GM12864 (cell line): ENCODE measurements at regions not wholly inside any gene's neighbourhood (a gene's known extent, or its start where the extent isn't known, plus 50 kb on each side); places are given as distances from the start of the nearest gene placed in this dataset.
A peak's percentile ranks its signal among the peaks of the same experiment; 100 is the strongest.

Experiments
- DNase-seq: peaks from one replicate; pipeline ENCODE4 v3.0.0-alpha.2; 2011; ENCODE audit warnings: low read depth
- H3K4me3 ChIP-seq: 2 replicates; pipeline ENCODE4 v1.5.1; 2011; ENCODE audit warnings: mild to moderate bottlenecking, low read depth, low read length, control low read depth
- TF ChIP-seq, protein P1 (sequence below): IDR thresholded peaks from 2 replicates; pipeline ENCODE4 v1.5.1; 2011; ENCODE audit warnings: low read depth, mild to moderate bottlenecking, moderate library complexity, low read length, control low read depth, inconsistent platforms; ENCODE audit errors: missing control alignments

DNA sequence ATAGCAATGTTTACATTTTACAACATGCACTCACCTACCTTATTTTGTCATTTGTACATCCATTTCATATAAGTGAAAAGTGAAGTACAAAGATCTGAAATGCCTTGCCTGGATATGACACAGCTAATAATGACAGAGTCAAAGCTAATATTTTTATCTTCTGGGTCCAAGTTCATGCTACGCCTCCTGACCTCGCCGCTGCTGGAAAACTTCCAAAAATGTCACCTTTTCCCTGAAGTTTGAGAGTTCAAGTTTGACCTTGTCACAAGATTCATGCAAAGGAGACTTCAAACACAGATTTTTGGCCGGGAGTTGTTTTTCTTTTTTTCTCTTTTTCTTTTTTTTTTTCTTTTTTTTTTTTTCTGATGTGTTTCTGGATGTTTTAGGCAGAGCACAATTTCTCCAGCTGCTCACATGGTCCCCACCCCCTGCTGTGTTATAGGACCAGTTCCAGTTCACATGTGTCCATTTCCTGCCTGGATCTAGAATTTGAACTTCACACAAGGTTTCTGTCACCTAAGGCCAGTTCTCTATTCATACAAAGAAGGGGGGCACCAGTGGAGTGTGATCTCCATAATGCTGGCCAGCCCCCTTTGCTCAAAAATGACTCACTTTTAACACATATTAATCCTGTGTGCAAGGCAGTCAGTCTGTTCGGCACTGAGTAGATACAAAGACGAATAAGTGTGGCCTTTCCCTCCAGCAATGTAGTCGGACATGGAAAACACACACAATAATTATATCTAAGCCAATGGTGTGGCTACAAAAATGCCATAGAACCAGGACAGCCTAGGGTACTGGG, 546.8 kb downstream of the BUD13 start:
- DNase-seq = no peak
- TF ChIP-seq, protein P1, sequence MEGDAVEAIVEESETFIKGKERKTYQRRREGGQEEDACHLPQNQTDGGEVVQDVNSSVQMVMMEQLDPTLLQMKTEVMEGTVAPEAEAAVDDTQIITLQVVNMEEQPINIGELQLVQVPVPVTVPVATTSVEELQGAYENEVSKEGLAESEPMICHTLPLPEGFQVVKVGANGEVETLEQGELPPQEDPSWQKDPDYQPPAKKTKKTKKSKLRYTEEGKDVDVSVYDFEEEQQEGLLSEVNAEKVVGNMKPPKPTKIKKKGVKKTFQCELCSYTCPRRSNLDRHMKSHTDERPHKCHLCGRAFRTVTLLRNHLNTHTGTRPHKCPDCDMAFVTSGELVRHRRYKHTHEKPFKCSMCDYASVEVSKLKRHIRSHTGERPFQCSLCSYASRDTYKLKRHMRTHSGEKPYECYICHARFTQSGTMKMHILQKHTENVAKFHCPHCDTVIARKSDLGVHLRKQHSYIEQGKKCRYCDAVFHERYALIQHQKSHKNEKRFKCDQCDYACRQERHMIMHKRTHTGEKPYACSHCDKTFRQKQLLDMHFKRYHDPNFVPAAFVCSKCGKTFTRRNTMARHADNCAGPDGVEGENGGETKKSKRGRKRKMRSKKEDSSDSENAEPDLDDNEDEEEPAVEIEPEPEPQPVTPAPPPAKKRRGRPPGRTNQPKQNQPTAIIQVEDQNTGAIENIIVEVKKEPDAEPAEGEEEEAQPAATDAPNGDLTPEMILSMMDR = no peak
- H3K4me3 ChIP-seq = no peak overlapping the region

DNA sequence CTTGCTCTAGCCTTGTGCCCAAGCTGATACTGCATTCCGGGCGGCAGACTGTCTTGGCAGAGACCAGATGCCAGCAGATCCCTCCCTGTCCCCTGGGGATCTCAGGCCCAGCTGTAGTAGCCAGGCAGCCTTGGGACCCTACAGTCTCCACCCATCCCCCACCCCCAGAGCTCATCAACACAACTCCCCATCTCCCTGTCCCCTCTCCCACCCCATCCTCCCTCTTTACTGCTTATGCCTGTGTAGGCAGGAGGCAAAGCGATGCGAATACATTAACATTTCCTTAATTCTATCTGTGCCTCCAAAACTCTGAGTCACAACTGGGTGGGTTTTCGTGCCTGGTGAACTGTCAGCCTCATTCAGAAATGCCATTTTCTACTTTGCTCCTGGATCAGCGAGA, 547.6 kb downstream of the BUD13 start:
- DNase-seq = no peak
- no peak overlapping the region for H3K4me3 ChIP-seq
- TF ChIP-seq, protein P1 = no peak

DNA sequence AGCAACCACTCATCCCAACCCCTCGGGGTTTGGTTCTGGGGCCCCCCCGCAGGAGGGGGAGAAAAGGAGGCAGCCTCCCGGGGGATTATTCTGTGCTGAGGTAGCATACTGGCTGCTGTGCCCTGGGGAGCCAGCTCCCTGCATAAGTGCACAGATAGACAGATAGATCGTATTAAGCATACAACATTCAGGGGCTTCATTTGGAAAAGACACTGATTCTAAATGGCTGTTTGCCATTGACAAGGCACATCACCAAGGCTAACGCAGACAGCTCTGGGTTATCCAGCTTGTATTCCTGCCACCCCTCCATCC, 547.9 kb downstream of the BUD13 start:
- no peak for DNase-seq
- TF ChIP-seq, protein P1 = no peak
- no peak overlapping the region for H3K4me3 ChIP-seq

DNA sequence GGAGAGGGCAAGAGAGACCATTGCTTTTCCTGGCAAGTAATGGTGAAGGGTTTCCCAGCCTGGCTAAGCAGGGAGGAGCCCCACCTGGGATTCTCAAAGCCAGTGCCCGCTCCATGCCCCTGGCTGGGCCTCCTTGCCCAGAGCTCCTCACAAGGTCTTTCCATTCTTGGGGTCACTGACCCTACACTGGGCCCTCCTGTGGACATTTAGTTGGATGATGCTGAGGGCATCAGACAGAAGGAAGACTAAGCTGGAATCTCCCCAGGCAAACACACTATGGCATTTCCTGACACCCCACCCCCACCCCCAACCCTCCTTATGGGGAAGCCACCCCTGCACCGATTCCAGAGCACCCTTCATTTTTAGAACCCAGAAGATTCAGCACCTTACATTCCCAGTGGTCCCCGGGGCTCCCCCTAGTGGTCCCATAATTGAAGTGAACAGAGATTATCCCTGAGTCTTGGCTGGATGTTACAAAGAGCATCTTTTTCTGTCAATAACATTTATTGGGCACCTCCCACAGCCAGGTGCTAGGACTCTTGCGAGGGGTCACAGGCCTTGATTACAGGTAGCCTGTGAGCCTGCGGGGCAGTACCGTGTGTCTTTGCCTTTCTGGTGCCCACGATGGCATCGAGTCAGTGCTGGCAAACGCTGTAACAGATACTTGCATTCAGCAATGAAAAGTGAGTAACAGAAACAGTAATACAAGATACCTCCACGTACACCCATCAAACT, 548.5 kb downstream of the BUD13 start:
- H3K4me3 ChIP-seq = no peak overlapping the region
- TF ChIP-seq, protein P1 = peak; percentile 78
- peak; percentile 16 for DNase-seq

DNA sequence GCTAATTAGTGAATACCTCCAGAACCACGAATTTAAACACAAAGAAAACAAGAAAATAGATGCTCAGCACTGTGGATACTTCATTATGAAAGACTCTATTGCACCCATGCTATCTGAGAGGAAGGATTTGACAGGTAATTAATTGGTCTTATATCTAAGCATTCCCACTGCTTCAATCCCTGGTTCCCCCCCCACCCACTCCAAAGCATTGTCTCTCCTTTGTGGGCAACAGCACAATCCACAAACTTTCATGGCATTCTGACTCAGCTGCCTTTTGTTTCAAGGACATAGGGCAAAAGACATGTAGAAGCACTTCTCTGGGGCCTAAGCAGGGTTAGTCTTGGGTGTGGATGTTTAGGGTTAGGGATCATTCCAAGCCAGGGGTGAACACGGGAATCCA, 551.4 kb downstream of the BUD13 start:
- TF ChIP-seq, protein P1 = no peak
- no peak overlapping the region for H3K4me3 ChIP-seq
- DNase-seq = no peak

DNA sequence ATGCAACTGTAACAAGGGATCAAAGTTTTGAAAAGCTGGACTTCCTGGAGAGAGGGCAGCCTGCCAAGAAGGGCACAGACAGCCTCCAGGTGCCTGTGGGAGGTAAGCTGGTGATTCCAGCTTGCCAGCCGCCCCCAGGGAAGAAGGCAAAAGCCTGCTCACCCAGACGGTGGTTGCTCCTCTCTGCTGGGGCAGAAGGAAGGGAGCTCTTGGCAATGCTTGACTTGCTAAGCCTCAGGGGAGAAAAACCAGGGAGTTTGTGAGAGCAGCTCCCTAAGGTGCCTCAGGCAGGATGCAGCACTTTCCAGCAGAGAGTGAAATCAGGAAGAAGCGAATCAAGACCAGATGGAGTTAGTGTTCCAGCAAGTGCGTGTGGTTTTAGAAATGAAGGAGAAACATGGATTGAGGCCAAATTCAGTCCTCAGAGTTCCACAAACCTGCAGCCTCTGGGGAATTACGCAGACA, 553.6 kb downstream of the BUD13 start:
- no peak overlapping the region for H3K4me3 ChIP-seq
- TF ChIP-seq, protein P1 = no peak
- DNase-seq = no peak

DNA sequence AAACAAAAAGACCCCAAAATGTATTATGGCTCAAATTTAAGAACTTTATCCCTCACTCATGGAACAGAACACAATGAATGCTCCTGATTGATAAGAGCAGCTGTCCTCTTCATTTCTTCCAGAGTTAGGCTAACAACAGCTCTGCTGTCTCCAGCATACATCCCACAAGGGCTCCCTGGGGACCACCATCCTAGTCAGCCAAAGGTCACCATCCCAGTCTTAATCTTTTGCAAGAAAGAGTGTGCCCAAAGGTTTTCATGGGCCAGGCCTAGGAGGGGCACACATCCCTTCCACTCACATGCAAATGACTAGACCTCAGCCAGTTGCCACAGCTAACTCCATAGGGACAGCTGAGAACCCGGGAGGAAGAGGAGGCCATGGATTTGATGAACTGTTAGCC, 555.3 kb downstream of the BUD13 start:
- no peak for DNase-seq
- TF ChIP-seq, protein P1 = no peak
- no peak overlapping the region for H3K4me3 ChIP-seq
